Erythroblast (primary cell): ENCODE measurements at regions not wholly inside any gene's neighbourhood (a gene's known extent, or its start where the extent isn't known, plus 50 kb on each side); places are given as distances from the start of the nearest gene placed in this dataset.

Experiments
- GATA1 ChIP-seq: IDR thresholded peaks from 2 replicates; pipeline ENCODE4 v1.6.1; 2011; ENCODE audit warnings: low read depth, mild to moderate bottlenecking, control low read depth, low read length, moderate library complexity
- POLR2A ChIP-seq: IDR thresholded peaks from 2 replicates; pipeline ENCODE4 v1.6.1; 2011; ENCODE audit warnings: mild to moderate bottlenecking, low read length

DNA sequence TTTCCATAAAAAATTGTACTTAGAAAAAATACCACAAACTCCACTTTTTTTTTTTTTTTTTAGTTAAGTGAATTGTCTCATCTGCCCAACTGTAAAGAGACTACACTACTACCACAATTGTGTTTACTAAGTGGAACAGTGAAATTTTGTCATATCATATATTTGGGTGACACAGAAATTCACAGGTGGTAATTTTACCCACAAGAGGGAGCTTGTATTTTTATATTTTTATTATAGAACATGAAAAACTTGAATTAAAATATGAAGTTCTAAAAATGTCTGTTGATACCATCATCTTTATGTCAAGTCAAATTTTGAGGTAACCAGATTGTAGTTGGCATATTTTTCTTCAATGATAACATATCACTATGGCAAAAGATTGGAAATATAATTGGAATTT, 329.4 kb upstream of the SOX5 start:
- TF ChIP-seq POLR2A (no peak), GATA1 (no peak)
